Neural progenitor cell (in vitro differentiated cells): ENCODE measurements at regions not wholly inside any gene's neighbourhood (a gene's known extent, or its start where the extent isn't known, plus 50 kb on each side); places are given as distances from the start of the nearest gene placed in this dataset.

ENCODE experiments used
- DNase-seq: peaks from one replicate; pipeline ENCODE4 v3.0.0-alpha.2; 2016; ENCODE audit warnings: low spot score
- H2AFZ ChIP-seq: fragments of 200-600 bp; sonication (generic); replicated peaks from 2 replicates; pipeline ENCODE4 v1.6.1; 2016; ENCODE audit warnings: antibody characterized with exemption
- H3F3A ChIP-seq: fragments of 200-600 bp; sonication (generic); 2 replicates; pipeline ENCODE4 v1.6.1; 2016; ENCODE audit warnings: antibody characterized with exemption, low read depth
- H3K27ac ChIP-seq: fragments of 200-600 bp; sonication (generic); 2 replicates; pipeline ENCODE4 v1.5.1; 2016; ENCODE audit warnings: mild to moderate bottlenecking
- H3K27me3 ChIP-seq: fragments of 200-600 bp; sonication (generic); 2 replicates; pipeline ENCODE4 v1.6.1; 2016; ENCODE audit warnings: mild to moderate bottlenecking, moderate library complexity
- H3K36me3 ChIP-seq: fragments of 200-600 bp; sonication (generic); 2 replicates; pipeline ENCODE4 v1.5.1; 2016
- H3K4me1 ChIP-seq: fragments of 200-600 bp; sonication (generic); 2 replicates; pipeline ENCODE4 v1.6.1; 2016; ENCODE audit warnings: mixed run types
- H3K4me2 ChIP-seq: fragments of 200-600 bp; sonication (generic); 2 replicates; pipeline ENCODE4 v1.6.1; 2016
- H3K4me3 ChIP-seq: fragments of 200-600 bp; sonication (generic); 2 replicates; pipeline ENCODE4 v1.5.1; 2016
- H3K79me2 ChIP-seq: fragments of 200-600 bp; sonication (generic); 2 replicates; pipeline ENCODE4 v1.6.1; 2016; ENCODE audit warnings: low read depth
- H3K9ac ChIP-seq: fragments of 200-600 bp; sonication (generic); 2 replicates; pipeline ENCODE4 v1.6.1; 2016
- H3K9me3 ChIP-seq: fragments of 200-600 bp; sonication (generic); 2 replicates; pipeline ENCODE4 v1.5.1; 2016; ENCODE audit warnings: low read depth
- H4K20me1 ChIP-seq: fragments of 200-600 bp; sonication (generic); 2 replicates; pipeline ENCODE4 v1.6.1; 2016; ENCODE audit warnings: low read depth
- H3K27ac Mint-ChIP-seq: 3 replicates; pipeline ENCODE4 v1.8.0; 2021; ENCODE audit warnings: mixed read lengths
- H3K27me3 Mint-ChIP-seq: 2 replicates; pipeline ENCODE4 v1.8.0; 2022; ENCODE audit warnings: low read depth, mild to moderate bottlenecking, inconsistent platforms, moderate library complexity, mixed read lengths; ENCODE audit not compliant: insufficient read depth
- H3K36me3 Mint-ChIP-seq: 3 replicates; pipeline ENCODE4 v1.8.0; 2021; ENCODE audit warnings: mixed read lengths
- H3K4me1 Mint-ChIP-seq: 3 replicates; pipeline ENCODE4 v1.8.0; 2021; ENCODE audit warnings: mixed read lengths
- H3K4me3 Mint-ChIP-seq: 3 replicates; pipeline ENCODE4 v1.8.0; 2021; ENCODE audit warnings: mild to moderate bottlenecking, moderate library complexity, mixed read lengths
- H3K9me3 Mint-ChIP-seq: 3 replicates; pipeline ENCODE4 v1.8.0; 2020; ENCODE audit warnings: mixed read lengths
- EZH2 ChIP-seq: fragments of 200-600 bp; sonication (generic); IDR thresholded peaks from 2 replicates; pipeline ENCODE4 v1.6.1; 2017; ENCODE audit warnings: antibody characterized with exemption, mild to moderate bottlenecking, moderate library complexity
- EZH2phosphoT487 ChIP-seq: fragments of 200-600 bp; sonication (generic); IDR thresholded peaks from 2 replicates; pipeline ENCODE4 v1.6.1; 2017; ENCODE audit warnings: antibody characterized with exemption
- TF ChIP-seq, protein P1 (sequence below): fragments of 200-600 bp; sonication (generic); IDR thresholded peaks from 2 replicates; pipeline ENCODE4 v1.5.1; 2017; ENCODE audit warnings: antibody characterized with exemption, mild to moderate bottlenecking

DNA sequence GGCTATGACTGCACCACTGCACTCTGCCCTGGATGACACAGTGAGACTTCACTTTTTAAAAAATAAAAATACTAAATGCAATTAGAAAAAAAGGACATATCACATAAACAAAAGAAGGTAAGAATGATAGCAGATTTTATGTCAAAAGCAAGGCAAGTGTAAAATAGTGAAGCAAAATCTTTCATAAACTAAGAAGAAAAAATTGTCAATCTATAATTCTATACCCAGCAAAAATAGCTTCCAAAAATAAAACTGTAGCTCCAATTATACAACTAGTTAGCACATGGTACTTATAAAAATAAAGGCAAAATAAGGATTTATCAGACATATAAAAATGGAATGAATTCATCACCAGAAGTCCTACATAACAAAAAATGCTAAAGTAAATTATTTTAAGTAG lies 85.4 kb upstream of the SVIL start:
- Histone ChIP-seq H3K9ac (no peak overlapping the region), H3K4me3 (no peak overlapping the region), H2AFZ (no peak overlapping the region), H3K36me3 (peaks cover 6% of the 10 kb centered on the region), H3K4me2 (no peak overlapping the region), H3K9me3 (peaks cover 10% of the 10 kb centered on the region), H3K4me1 (peaks cover 1% of the 10 kb centered on the region), H3K79me2 (peaks cover 91% of the 10 kb centered on the region), H3K27ac (no peak overlapping the region), H3F3A (no peaks in the 10 kb centered on the region), H4K20me1 (no peaks in the 10 kb centered on the region), H3K27me3 (no peaks in the 10 kb centered on the region)
- no peak for DNase-seq
- TF ChIP-seq, protein P1, sequence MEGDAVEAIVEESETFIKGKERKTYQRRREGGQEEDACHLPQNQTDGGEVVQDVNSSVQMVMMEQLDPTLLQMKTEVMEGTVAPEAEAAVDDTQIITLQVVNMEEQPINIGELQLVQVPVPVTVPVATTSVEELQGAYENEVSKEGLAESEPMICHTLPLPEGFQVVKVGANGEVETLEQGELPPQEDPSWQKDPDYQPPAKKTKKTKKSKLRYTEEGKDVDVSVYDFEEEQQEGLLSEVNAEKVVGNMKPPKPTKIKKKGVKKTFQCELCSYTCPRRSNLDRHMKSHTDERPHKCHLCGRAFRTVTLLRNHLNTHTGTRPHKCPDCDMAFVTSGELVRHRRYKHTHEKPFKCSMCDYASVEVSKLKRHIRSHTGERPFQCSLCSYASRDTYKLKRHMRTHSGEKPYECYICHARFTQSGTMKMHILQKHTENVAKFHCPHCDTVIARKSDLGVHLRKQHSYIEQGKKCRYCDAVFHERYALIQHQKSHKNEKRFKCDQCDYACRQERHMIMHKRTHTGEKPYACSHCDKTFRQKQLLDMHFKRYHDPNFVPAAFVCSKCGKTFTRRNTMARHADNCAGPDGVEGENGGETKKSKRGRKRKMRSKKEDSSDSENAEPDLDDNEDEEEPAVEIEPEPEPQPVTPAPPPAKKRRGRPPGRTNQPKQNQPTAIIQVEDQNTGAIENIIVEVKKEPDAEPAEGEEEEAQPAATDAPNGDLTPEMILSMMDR, result no peak
- no peak for TF ChIP-seq EZH2
- no peak for TF ChIP-seq EZH2phosphoT487
- H3K4me3 Mint-ChIP-seq, result no peak overlapping the region
- peaks cover 27% of the 10 kb centered on the region for H3K36me3 Mint-ChIP-seq
- H3K4me1 Mint-ChIP-seq, result peaks cover 2% of the 10 kb centered on the region
- H3K9me3 Mint-ChIP-seq, result peaks cover 44% of the 10 kb centered on the region
- no peak overlapping the region for H3K27ac Mint-ChIP-seq
- peaks cover under 1% of the 10 kb centered on the region for H3K27me3 Mint-ChIP-seq

DNA sequence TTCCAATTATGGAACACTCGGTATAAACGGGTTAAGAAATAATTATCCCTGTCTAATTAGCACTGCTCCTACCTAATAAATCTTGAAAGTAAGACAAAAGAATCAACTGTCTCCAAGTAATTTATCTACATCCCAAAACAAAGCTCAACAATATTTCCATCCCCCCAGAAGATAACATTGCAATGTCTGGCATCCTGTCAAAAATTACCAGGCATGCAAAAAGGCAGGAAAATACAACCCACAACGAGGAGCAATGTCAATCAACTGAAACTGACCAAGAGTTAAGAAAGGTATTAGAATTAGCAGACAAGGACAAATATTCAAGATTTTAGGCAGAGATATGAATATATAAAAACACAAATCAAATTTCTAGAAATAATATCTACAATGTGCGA lies 84.5 kb upstream of the SVIL start:
- H3K36me3 Mint-ChIP-seq, result peaks cover 27% of the 10 kb centered on the region
- peaks cover 86% of the 10 kb centered on the region for H3K79me2 ChIP-seq

DNA sequence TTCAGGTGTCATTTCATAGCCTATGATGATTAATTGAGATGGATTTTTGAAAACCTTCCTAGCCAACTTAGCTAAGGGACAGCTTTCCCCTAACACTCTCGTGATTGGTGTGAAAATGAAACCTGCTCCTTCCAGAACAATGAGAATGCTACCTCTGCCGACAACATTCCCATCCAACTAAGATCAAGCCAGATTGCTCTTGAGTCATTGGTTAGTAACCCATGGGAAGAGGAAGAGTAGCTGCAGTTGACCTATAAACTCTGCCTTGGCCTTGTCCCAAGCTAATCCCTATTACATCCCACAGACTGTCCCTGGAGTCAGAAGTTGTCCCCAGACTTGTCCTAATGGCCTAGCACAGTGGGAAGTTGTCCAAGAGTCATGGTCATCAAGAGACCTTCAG lies 80.5 kb upstream of the SVIL start:
- H2AFZ ChIP-seq, result no peak overlapping the region
- TF ChIP-seq EZH2 (no peak), EZH2phosphoT487 (no peak)
- TF ChIP-seq, protein P1, result no peak
- H3K4me2 ChIP-seq, result no peak overlapping the region
- H4K20me1 ChIP-seq, result peaks cover 3% of the 10 kb centered on the region
- Mint-ChIP-seq H3K27ac (no peak overlapping the region), H3K9me3 (peaks cover 31% of the 10 kb centered on the region), H3K4me3 (no peak overlapping the region), H3K4me1 (peaks cover 6% of the 10 kb centered on the region), H3K27me3 (no peaks in the 10 kb centered on the region), H3K36me3 (peaks cover 28% of the 10 kb centered on the region)
- H3K4me3 ChIP-seq, result no peak overlapping the region
- H3K27me3 ChIP-seq, result no peaks in the 10 kb centered on the region
- H3K36me3 ChIP-seq, result peaks cover 6% of the 10 kb centered on the region
- no peak for DNase-seq
- peaks cover 8% of the 10 kb centered on the region for H3K4me1 ChIP-seq
- H3K79me2 ChIP-seq, result peaks cover 58% of the 10 kb centered on the region
- H3K9me3 ChIP-seq, result peaks cover 6% of the 10 kb centered on the region
- no peak overlapping the region for H3K9ac ChIP-seq
- peaks cover 7% of the 10 kb centered on the region for H3F3A ChIP-seq
- H3K27ac ChIP-seq, result no peak overlapping the region

More for the DNA sequence above, 84.5 kb upstream of the SVIL start:
- no peak for DNase-seq
- Histone ChIP-seq H3K27me3 (no peaks in the 10 kb centered on the region), H3K4me3 (no peak overlapping the region), H3K36me3 (peaks cover 6% of the 10 kb centered on the region), H3K27ac (no peak overlapping the region), H3K4me2 (no peak overlapping the region), H3K9ac (no peak overlapping the region), H3K4me1 (no peaks in the 10 kb centered on the region), H2AFZ (no peak overlapping the region), H3F3A (no peaks in the 10 kb centered on the region), H3K9me3 (peaks cover 10% of the 10 kb centered on the region), H4K20me1 (no peaks in the 10 kb centered on the region)
- H3K27ac Mint-ChIP-seq, result no peak overlapping the region
- H3K4me3 Mint-ChIP-seq, result no peak overlapping the region
- peaks cover 2% of the 10 kb centered on the region for H3K4me1 Mint-ChIP-seq
- H3K9me3 Mint-ChIP-seq, result peaks cover 44% of the 10 kb centered on the region
- no peaks in the 10 kb centered on the region for H3K27me3 Mint-ChIP-seq
- TF ChIP-seq EZH2 (no peak), EZH2phosphoT487 (no peak)
- TF ChIP-seq, protein P1, result no peak
